ENCODE measurements at regions not wholly inside any gene's neighbourhood (a gene's known extent, or its start where the extent isn't known, plus 50 kb on each side); places are given as distances from the start of the nearest gene placed in this dataset.

GRCh38 chr17:36756695-36757094 lies 155.3 kb downstream of the MRM1 start:
- intact Hi-C loops (cut with DNase I) = no loop called here
- no peaks in the 10 kb centered on the region for H3K9me3 ChIP-seq
- H3K4me3 ChIP-seq = no peak overlapping the region
- DNase-seq = no peak
- peaks cover 5 to 66% (median 38%) of the 10 kb centered on the region in 7 donors for H3K27me3 ChIP-seq
- H3K27ac ChIP-seq = no peak overlapping the region
- 84 to 90% methylated on average over 3 of the region's 3 CpGs for WGBS, 2 donors
- no peak for TF ChIP-seq CTCF (IDR thresholded peaks at IDR 0.05)
- no peak for ATAC-seq
- no peaks in the 10 kb centered on the region for H3K4me1 ChIP-seq
- no peaks in the 10 kb centered on the region for H3K36me3 ChIP-seq

- H3K4me3 ChIP-seq = no peak overlapping the region
- WGBS, 2 donors = 66 to 69% methylated on average over 5 of the region's 5 CpGs
- no peak overlapping the region for H3K27ac ChIP-seq
- peaks cover 0 to 3% (median 0%) of the 10 kb centered on the region in 9 donors for H3K4me1 ChIP-seq
- TF ChIP-seq CTCF (IDR thresholded peaks at IDR 0.05) = no peak
- no peak for DNase-seq
- no peak for ATAC-seq
- H3K9me3 ChIP-seq = no peaks in the 10 kb centered on the region
- H3K27me3 ChIP-seq = peaks cover 0 to 46% (median 16%) of the 10 kb centered on the region in 7 donors
- intact Hi-C loops (cut with DNase I) = no loop called here
- H3K36me3 ChIP-seq = no peaks in the 10 kb centered on the region
Measured at GRCh38 chr17:36760425-36760824, 159.0 kb downstream of the MRM1 start.

- peaks cover 0 to 46% (median 18%) of the 10 kb centered on the region in 7 donors for H3K27me3 ChIP-seq
- intact Hi-C loops (cut with DNase I) = no loop called here
- TF ChIP-seq CTCF (IDR thresholded peaks at IDR 0.05) = no peak
- 67 to 71% methylated on average over 26 of the region's 26 CpGs for WGBS, 2 donors
- no peaks in the 10 kb centered on the region for H3K9me3 ChIP-seq
- ATAC-seq = no peak
- no peak for DNase-seq
- H3K27ac ChIP-seq = no peak overlapping the region
- no peak overlapping the region for H3K4me3 ChIP-seq
- H3K4me1 ChIP-seq = peaks cover 0 to 3% (median 0%) of the 10 kb centered on the region in 9 donors
- no peaks in the 10 kb centered on the region for H3K36me3 ChIP-seq
Measured at GRCh38 chr17:36761203-36761950, 160.0 kb downstream of the MRM1 start.

GRCh38 chr17:36765436-36766043 lies 164.2 kb downstream of the MRM1 start:
- no peak for TF ChIP-seq CTCF (IDR thresholded peaks at IDR 0.05)
- no peaks in the 10 kb centered on the region for H3K9me3 ChIP-seq
- H3K27me3 ChIP-seq = peaks cover 7 to 60% (median 34%) of the 10 kb centered on the region in 7 donors
- intact Hi-C loops (cut with DNase I) = no loop called here
- ATAC-seq (no peak), DNase-seq (no peak)
- no peak overlapping the region for H3K4me3 ChIP-seq
- WGBS, 2 donors = 66 to 67% methylated on average over 18 of the region's 18 CpGs
- H3K36me3 ChIP-seq = no peaks in the 10 kb centered on the region
- H3K4me1 ChIP-seq = peaks cover 0 to 3% (median 0%) of the 10 kb centered on the region in 9 donors
- H3K27ac ChIP-seq = no peak overlapping the region
